Right renal pelvis (tissue), 4 donors: ENCODE measurements at regions not wholly inside any gene's neighbourhood (a gene's known extent, or its start where the extent isn't known, plus 50 kb on each side); places are given as distances from the start of the nearest gene placed in this dataset.

Source experiments
- DNase-seq, 4 donors: peaks; one replicate each; pipeline ENCODE4 v3.0.0-alpha.2; 2013; ENCODE audit warnings: low read depth in 4 of 4, low spot score in 3 of 4, missing footprints in 1 of 4

- no peak for DNase-seq
Observed at GRCh38 chr9:107952773-107953172, 463.2 kb upstream of the KLF4 start.

DNA sequence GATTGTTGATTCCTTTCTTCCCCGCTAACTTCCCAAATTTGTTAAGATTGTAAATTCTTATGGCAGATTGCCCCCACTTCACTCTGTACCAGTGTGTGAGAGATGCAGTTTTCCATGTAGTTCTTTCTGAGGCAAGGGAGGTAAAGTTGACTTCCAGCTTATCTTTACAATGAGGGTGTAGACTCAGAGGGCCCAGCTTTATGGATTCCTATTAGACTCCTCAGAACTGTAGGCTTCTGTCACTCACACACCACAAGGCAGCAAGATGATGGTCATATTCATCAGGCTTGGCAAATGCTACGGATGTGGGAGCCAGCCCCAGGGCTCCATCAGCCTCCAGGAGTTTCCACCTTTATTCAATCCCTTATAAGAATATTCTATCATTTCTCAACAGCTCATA is 461.9 kb upstream of the KLF4 start:
- no peak for DNase-seq

DNA sequence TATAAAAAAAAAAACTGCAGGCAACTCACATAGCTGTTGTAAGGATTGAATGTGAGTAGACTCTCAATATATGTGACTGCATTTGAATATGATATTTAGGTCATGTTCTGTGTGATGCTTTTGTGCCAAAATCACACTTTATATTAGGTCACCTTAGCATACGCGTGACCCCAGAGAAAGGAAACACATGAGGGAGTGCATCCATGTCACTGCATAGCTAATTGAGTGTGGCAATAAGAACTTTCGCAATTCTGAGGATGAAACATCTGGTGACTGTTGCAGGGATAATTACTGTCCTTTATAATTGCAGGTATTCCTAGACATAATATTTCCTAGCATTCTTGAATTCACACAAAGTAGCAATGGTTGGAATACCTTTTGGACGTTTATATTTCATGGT is 459.5 kb upstream of the KLF4 start:
- DNase-seq: no peak

- no peak for DNase-seq
Observed at GRCh38 chr9:107948601-107949000, 459.0 kb upstream of the KLF4 start.

DNA sequence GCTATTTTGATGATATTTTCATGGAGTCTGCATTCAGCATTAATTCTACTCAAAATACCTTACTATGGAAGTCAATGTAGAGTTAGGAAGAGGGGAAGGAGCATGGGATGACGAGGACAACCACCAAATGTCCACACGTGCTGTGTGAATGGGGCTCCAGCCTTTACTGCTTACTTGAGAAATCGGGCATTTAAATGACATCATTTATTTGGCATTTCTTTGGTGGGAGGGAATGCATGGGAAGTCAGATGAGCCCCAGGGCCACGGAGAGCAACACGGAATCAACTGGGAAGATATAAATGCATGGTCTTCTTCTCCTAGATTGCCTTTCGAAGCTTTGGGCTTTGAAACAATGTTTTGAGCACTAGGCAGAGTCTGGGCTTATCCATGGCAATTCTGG is 458.5 kb upstream of the KLF4 start:
- DNase-seq: no peak

GRCh38 chr9:107946364-107947141 is 457.0 kb upstream of the KLF4 start:
- DNase-seq: no peak

- DNase-seq: no peak
Observed at GRCh38 chr9:107945961-107946360, 456.4 kb upstream of the KLF4 start.

DNA sequence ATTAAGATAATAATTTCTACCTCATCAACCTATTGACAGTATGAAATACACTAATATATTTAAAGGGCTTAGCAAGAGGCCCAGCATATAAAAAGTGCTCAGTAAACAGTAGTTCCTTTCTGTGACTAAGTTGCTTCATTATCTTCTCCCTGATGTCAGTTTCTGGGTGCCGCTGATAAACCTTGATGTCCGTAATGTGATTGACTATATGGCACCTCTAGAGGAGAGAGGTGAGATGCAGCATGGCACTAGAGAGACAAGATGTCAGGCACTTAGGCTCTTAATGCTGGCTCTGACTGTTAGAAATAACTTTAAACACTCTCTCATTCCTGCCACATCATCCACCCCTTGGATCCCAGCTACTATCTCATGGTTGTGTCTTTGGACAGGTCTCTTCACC is 455.9 kb upstream of the KLF4 start:
- no peak for DNase-seq

DNA sequence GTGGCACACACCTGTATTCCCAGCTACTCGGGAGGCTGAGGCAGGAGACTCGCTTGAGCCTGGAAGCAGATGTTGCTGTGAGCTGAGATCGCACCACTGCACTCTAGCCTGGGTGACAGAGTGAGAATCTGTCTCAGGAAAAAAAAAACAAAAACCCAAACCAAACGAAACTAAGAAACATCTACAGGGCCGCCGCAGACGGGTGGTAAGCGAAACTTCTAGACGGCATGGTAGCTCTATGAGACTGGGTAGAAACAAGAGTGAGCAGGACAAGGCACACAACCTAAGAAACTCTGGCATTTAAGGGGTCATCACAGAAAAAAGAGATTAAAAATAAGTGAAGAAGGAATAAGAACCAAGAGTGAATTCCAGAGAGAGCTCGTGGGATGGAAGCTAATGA is 454.8 kb upstream of the KLF4 start:
- DNase-seq: no peak

DNA sequence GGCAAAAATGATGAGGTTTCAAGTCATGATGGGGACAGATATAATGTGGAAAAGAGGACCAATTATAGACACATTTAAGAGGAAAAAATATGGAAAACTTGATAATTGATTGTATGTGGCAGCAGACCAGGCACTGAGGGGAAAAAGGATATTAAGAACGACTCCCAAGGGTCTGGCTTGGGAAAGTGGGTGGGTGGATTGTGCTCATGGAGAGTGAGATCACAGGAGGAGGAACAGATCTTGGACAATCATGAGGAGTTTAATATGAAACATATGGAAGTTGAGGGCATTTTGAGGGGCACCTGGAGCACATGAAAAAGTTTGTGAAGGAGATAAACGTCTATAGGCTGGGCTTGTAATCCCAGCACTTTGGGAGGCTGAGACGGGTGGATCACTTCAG is 454.3 kb upstream of the KLF4 start:
- no peak for DNase-seq

DNA sequence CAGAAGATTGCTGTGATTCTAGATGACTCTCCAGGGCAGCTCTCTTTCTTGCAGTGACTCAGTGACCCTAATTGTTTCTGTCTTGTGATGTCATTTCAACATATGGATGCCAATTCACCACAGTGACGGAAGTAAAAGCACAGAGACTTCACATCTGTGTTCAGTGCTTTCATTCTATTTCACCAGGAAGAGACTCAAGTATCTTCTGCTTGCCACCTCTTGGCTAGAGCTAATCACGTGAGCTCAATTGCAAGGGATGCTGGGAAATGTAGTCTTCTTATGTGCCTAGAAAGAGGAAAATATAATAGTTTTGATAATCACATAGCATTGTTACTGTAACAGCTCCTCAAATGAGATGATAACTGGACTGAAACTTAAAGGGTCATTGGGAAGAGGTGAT is 453.3 kb upstream of the KLF4 start:
- DNase-seq: no peak

GRCh38 chr9:107942291-107942690 is 452.7 kb upstream of the KLF4 start:
- DNase-seq: no peak

GRCh38 chr9:107940616-107941595 is 451.3 kb upstream of the KLF4 start:
- no peak for DNase-seq

- no peak for DNase-seq
Observed at GRCh38 chr9:107938801-107939386, 449.3 kb upstream of the KLF4 start.

- no peak for DNase-seq
Observed at GRCh38 chr9:107935931-107936330, 446.4 kb upstream of the KLF4 start.

DNA sequence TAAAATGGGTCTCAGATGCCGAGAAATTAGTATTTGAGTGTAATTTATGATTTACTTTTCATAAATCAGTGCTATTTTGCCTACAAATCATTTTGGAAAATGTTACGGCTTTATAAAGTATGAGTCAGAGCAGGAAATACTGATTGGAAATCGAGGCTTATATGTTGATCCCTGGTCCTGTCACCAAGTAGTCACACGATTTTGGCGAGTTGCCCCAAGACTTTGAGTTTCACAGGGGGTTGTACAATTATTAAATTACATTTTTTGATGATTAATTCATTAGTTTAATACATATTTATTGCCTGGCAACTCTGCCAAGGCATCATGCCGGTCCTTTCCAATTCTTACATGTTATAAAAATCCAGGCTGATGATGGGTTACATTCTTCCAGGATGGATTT is 443.9 kb upstream of the KLF4 start:
- no peak for DNase-seq

GRCh38 chr9:107933097-107933496 is 443.5 kb upstream of the KLF4 start:
- DNase-seq: no peak

- no peak for DNase-seq
Observed at GRCh38 chr9:107932601-107933000, 443.0 kb upstream of the KLF4 start.

GRCh38 chr9:107932046-107932445 is 442.5 kb upstream of the KLF4 start:
- DNase-seq: no peak

DNA sequence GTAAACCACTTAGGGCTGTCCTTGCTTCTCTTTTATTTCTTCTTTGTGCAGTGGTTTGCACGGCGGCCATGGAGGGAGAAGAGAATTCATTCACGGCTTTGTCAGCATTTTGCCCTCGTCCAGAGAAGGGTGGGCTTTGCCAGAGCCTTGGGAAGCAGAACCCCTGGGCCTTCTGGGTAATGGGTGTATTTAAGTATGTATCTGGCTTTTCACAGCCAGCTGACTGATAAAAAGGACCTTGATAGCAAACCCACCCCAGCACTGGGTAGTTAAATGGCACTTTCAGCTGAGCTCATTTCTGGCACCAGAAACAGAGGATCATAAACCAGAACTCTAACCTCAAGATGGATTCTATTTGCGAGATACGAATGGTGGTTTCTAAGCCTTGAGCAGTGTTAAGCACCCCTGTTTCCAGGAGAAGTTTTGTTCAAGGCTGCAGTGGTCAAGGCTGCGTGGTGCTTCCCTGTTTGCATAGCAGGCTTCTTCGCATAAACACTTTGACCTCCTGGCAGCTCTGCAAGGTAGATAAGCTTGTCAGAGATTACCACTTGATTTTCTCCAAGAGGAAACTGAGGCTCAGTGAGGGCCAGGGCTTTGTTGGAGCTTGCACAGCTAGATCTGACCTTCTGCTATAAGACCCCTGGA is 441.6 kb upstream of the KLF4 start:
- DNase-seq: no peak

GRCh38 chr9:107929443-107929842 is 439.9 kb upstream of the KLF4 start:
- DNase-seq: no peak
